GDM1 (cell line): ENCODE measurements at regions not wholly inside any gene's neighbourhood (a gene's known extent, or its start where the extent isn't known, plus 50 kb on each side); places are given as distances from the start of the nearest gene placed in this dataset.
"Not testable (repeated sequence)": the region's sequence is repeated elsewhere in the genome, so short reads cannot be mapped to it uniquely, and the experiment has no call there.

Experiments
- DNase-seq: peaks from one replicate; lab custom pipeline; 2025; lab: John Stamatoyannopoulos, UW

- DNase-seq, result no peak
Measured at GRCh38 chr14:39576258-39576657, 144.0 kb upstream of the FBXO33 start.

GRCh38 chr14:39568809-39569538, 136.7 kb upstream of the FBXO33 start:
- no peak for DNase-seq

- no peak for DNase-seq
Measured at GRCh38 chr14:39566795-39567194, 134.6 kb upstream of the FBXO33 start.

- DNase-seq, result no peak
Measured at GRCh38 chr14:39563361-39563760, 131.1 kb upstream of the FBXO33 start.

- no peak for DNase-seq
Measured at GRCh38 chr14:39562175-39562574, 129.9 kb upstream of the FBXO33 start.

GRCh38 chr14:39558525-39558924, 126.3 kb upstream of the FBXO33 start:
- DNase-seq, result no peak

- DNase-seq, result no peak
Measured at GRCh38 chr14:39555749-39556148, 123.5 kb upstream of the FBXO33 start.

- DNase-seq, result no peak
Measured at GRCh38 chr14:39554576-39554975, 122.3 kb upstream of the FBXO33 start.

GRCh38 chr14:39548358-39548757, 116.1 kb upstream of the FBXO33 start:
- DNase-seq, result no peak

GRCh38 chr14:39547845-39548244, 115.6 kb upstream of the FBXO33 start:
- DNase-seq, result no peak

GRCh38 chr14:39505812-39506211, 73.6 kb upstream of the FBXO33 start:
- no peak for DNase-seq

GRCh38 chr14:39500253-39500652, 68.0 kb upstream of the FBXO33 start:
- no peak for DNase-seq

- no peak for DNase-seq
Measured at GRCh38 chr14:39499514-39499913, 67.3 kb upstream of the FBXO33 start.

GRCh38 chr14:39497677-39498076, 65.4 kb upstream of the FBXO33 start:
- not testable (repeated sequence) for DNase-seq

GRCh38 chr14:39492267-39492666, 60.0 kb upstream of the FBXO33 start:
- no peak for DNase-seq

- no peak for DNase-seq
Measured at GRCh38 chr14:39491134-39491571, 58.9 kb upstream of the FBXO33 start.

- no peak for DNase-seq
Measured at GRCh38 chr14:39488600-39488999, 56.4 kb upstream of the FBXO33 start.

GRCh38 chr14:39483682-39484081, 51.4 kb upstream of the FBXO33 start:
- no peak for DNase-seq
